Ishikawa (cell line): ENCODE measurements at regions not wholly inside any gene's neighbourhood (a gene's known extent, or its start where the extent isn't known, plus 50 kb on each side); places are given as distances from the start of the nearest gene placed in this dataset.

Source experiments
- CEBPB ChIP-seq: IDR thresholded peaks from 2 replicates; pipeline ENCODE4 v1.6.1; 2012
- CREB1 ChIP-seq: IDR thresholded peaks from 2 replicates; pipeline ENCODE4 v1.6.1; 2012; ENCODE audit warnings: low read depth
- EGR1 ChIP-seq: IDR thresholded peaks from 2 replicates; pipeline ENCODE4 v1.6.1; 2012
- EP300 ChIP-seq: IDR thresholded peaks from 2 replicates; pipeline ENCODE4 v1.6.1; 2012; ENCODE audit warnings: borderline replicate concordance
- FOXM1 ChIP-seq: IDR thresholded peaks from 2 replicates; pipeline ENCODE4 v1.6.1; 2012; ENCODE audit warnings: low read depth, borderline replicate concordance
- NFIC ChIP-seq: IDR thresholded peaks from 2 replicates; pipeline ENCODE4 v1.6.1; 2012
- RAD21 ChIP-seq: IDR thresholded peaks from 2 replicates; pipeline ENCODE4 v1.6.1; 2012; ENCODE audit warnings: low read depth
- TAF1 ChIP-seq: IDR thresholded peaks from 2 replicates; pipeline ENCODE4 v1.6.1; 2012; ENCODE audit warnings: low read depth, mild to moderate bottlenecking
- TCF12 ChIP-seq: IDR thresholded peaks from 2 replicates; pipeline ENCODE4 v1.6.1; 2012; ENCODE audit warnings: low read depth
- TEAD4 ChIP-seq: IDR thresholded peaks from 2 replicates; pipeline ENCODE4 v1.6.1; 2012
- YY1 ChIP-seq: IDR thresholded peaks from 2 replicates; pipeline ENCODE4 v1.6.1; 2012; ENCODE audit warnings: low read depth
- ZBTB7A ChIP-seq: IDR thresholded peaks from 2 replicates; pipeline ENCODE4 v1.6.1; 2012; ENCODE audit warnings: low read depth
- TF ChIP-seq, protein P1 (sequence below): IDR thresholded peaks from 2 replicates; pipeline ENCODE4 v1.6.1; 2012
- TF ChIP-seq, protein P2 (sequence below): IDR thresholded peaks from 2 replicates; pipeline ENCODE4 v1.6.1; 2012; ENCODE audit warnings: low read depth, mild to moderate bottlenecking
- TF ChIP-seq, protein P3 (sequence below): IDR thresholded peaks from 2 replicates; pipeline ENCODE4 v1.6.1; 2012

DNA sequence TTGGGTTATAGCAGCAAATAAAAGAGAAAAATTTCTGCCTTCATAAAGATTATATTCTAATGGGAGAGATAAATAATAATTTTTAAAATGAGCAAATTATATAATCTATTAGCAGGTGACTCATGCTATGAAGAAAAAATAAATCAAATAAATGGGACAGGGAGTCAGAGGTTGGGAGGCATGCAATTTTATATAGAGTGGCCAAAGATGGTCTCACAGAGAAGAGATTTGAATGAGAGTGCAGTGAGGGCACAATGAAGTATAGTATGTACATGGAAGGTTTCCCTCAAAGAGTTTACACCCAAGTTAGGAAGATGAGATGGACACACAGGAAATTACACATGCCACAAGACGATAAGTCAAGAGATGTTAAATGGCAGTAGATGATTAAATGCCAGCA lies 369.4 kb downstream of the TXNL1 start:
- TF ChIP-seq RAD21 (no peak), FOXM1 (no peak), CEBPB (no peak), CREB1 (no peak), TEAD4 (no peak), TAF1 (no peak), EGR1 (no peak), EP300 (no peak), YY1 (no peak), NFIC (no peak), TCF12 (no peak), ZBTB7A (no peak)
- TF ChIP-seq, protein P1, sequence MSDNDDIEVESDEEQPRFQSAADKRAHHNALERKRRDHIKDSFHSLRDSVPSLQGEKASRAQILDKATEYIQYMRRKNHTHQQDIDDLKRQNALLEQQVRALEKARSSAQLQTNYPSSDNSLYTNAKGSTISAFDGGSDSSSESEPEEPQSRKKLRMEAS, result no peak
- TF ChIP-seq, protein P2, sequence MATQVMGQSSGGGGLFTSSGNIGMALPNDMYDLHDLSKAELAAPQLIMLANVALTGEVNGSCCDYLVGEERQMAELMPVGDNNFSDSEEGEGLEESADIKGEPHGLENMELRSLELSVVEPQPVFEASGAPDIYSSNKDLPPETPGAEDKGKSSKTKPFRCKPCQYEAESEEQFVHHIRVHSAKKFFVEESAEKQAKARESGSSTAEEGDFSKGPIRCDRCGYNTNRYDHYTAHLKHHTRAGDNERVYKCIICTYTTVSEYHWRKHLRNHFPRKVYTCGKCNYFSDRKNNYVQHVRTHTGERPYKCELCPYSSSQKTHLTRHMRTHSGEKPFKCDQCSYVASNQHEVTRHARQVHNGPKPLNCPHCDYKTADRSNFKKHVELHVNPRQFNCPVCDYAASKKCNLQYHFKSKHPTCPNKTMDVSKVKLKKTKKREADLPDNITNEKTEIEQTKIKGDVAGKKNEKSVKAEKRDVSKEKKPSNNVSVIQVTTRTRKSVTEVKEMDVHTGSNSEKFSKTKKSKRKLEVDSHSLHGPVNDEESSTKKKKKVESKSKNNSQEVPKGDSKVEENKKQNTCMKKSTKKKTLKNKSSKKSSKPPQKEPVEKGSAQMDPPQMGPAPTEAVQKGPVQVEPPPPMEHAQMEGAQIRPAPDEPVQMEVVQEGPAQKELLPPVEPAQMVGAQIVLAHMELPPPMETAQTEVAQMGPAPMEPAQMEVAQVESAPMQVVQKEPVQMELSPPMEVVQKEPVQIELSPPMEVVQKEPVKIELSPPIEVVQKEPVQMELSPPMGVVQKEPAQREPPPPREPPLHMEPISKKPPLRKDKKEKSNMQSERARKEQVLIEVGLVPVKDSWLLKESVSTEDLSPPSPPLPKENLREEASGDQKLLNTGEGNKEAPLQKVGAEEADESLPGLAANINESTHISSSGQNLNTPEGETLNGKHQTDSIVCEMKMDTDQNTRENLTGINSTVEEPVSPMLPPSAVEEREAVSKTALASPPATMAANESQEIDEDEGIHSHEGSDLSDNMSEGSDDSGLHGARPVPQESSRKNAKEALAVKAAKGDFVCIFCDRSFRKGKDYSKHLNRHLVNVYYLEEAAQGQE, result no peak
- TF ChIP-seq, protein P3, sequence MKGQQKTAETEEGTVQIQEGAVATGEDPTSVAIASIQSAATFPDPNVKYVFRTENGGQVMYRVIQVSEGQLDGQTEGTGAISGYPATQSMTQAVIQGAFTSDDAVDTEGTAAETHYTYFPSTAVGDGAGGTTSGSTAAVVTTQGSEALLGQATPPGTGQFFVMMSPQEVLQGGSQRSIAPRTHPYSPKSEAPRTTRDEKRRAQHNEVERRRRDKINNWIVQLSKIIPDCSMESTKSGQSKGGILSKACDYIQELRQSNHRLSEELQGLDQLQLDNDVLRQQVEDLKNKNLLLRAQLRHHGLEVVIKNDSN, result no peak

DNA sequence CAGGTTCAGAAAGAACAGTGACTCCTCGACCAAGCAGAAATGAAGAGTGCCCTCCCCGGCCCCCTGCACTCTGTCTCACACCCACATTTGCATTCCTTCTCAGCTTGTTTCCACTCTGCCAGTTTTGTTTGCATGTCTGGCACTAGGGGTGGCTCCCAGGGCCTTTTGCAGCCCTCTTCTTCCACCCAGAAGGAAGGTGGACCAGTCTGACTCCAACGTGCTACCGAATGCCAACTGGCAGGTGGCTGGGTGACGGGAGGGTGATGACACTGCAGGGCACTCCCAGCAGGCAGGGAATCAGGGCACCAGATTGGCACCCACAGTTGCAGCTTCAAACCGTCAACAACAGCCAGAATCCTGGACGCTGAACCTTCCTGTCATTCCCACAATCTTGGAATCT lies 371.1 kb downstream of the TXNL1 start:
- TF ChIP-seq EP300 (no peak), CEBPB (no peak), FOXM1 (no peak), TAF1 (no peak), TCF12 (no peak), CREB1 (no peak), EGR1 (no peak), RAD21 (no peak), ZBTB7A (no peak), TEAD4 (no peak), NFIC (no peak), YY1 (no peak)
- TF ChIP-seq, protein P1, result no peak
- TF ChIP-seq, protein P2, result no peak
- TF ChIP-seq, protein P3, result no peak

DNA sequence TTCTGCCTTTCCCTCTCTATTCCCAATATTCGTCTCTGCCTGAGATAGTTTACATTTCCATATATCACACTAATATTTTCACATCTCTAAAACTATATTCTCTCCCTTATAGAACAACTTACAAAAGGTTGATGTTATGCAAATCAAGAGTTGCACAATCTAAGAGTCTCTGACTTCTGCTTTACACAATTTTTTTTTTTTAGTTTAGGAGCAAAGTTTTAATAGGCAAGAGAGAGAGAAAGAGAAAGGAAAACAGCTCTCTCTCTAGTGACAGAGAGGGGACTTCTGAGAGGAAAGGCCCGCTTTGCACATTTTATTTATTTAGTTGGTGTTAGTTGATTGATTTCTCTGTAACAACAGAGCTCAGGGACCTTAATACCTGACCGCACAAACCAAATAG lies 380.2 kb downstream of the TXNL1 start:
- TF ChIP-seq, protein P3, result no peak
- TF ChIP-seq YY1 (no peak), CREB1 (no peak), ZBTB7A (no peak), TEAD4 (no peak), TAF1 (no peak), EGR1 (no peak), RAD21 (no peak), NFIC (no peak), CEBPB (no peak), TCF12 (no peak), EP300 (no peak), FOXM1 (no peak)
- TF ChIP-seq, protein P1, result no peak
- TF ChIP-seq, protein P2, result no peak

DNA sequence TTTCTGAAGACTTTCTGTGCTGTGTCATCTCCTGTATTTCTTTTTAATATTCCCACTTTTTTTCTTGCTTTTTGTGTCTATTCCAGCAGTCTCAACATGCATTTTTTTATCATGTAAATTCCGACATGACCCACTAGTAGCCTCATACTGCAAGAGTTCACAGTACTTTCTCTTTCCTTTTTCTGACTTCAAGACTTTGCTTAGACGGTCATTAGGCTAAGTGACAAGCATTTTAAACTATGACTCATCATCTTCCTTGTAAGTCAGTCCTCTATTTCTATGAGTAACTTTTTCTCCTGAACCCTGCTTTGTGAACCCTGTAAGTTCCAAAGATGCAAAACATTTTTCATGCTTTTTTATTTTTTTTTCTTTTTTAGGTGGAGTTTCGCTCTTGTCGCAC lies 381.2 kb downstream of the TXNL1 start:
- no peak for TF ChIP-seq EGR1
- TF ChIP-seq, protein P2, result no peak
- no peak for TF ChIP-seq YY1
- no peak for TF ChIP-seq FOXM1
- no peak for TF ChIP-seq CREB1
- no peak for TF ChIP-seq TAF1
- no peak for TF ChIP-seq EP300
- TF ChIP-seq, protein P1, result no peak
- TF ChIP-seq TEAD4, result no peak
- TF ChIP-seq, protein P3, result no peak
- no peak for TF ChIP-seq TCF12
- TF ChIP-seq ZBTB7A, result no peak
- no peak for TF ChIP-seq CEBPB
- no peak for TF ChIP-seq NFIC
- TF ChIP-seq RAD21, result no peak
